Lung microvascular endothelial cell (primary cell): ENCODE measurements at regions not wholly inside any gene's neighbourhood (a gene's known extent, or its start where the extent isn't known, plus 50 kb on each side); places are given as distances from the start of the nearest gene placed in this dataset.

Experiments
- DNase-seq, 2 donors: peaks; one replicate each; pipeline versions ENCODE4 v3.0.0 to v3.0.0-alpha.2; 2010; ENCODE audit warnings: low read depth in 2 of 2

- DNase-seq, result no peak
Observed at GRCh38 chr10:3837647-3838459, 52.8 kb upstream of the KLF6 start.

GRCh38 chr10:3836222-3836820 lies 51.3 kb upstream of the KLF6 start:
- DNase-seq, result peak in 1 of 2 donors; percentile 24

- DNase-seq, result peak; percentile 76 to 78
Observed at GRCh38 chr10:3835770-3836169, 50.8 kb upstream of the KLF6 start.

- DNase-seq, result no peak
Observed at GRCh38 chr10:3834947-3835346, 49.9 kb upstream of the KLF6 start.
